Cardiac muscle cell (in vitro differentiated cells and primary cell): ENCODE measurements at regions not wholly inside any gene's neighbourhood (a gene's known extent, or its start where the extent isn't known, plus 50 kb on each side); places are given as distances from the start of the nearest gene placed in this dataset.

Experiments used
- DNase-seq, 2 donors: peaks; one replicate each; pipeline versions ENCODE4 v3.0.0 to v3.0.0-alpha.2; 2010 to 2017; ENCODE audit warnings: low read depth in 1 of 2, low spot score in 1 of 2
- H3K27ac ChIP-seq: fragments of 200-600 bp; sonication (generic); 2 replicates; pipeline ENCODE4 v1.5.1; 2016
- H3K27me3 ChIP-seq: fragments of 200-600 bp; sonication (generic); 2 replicates; pipeline ENCODE4 v1.6.0; 2016; ENCODE audit warnings: control low read depth
- H3K36me3 ChIP-seq: fragments of 200-600 bp; sonication (generic); 2 replicates; pipeline ENCODE4 v1.5.1; 2016; ENCODE audit warnings: control low read depth
- H3K4me1 ChIP-seq: fragments of 200-600 bp; sonication (generic); 2 replicates; pipeline ENCODE4 v1.8.1; 2017; ENCODE audit warnings: low read depth, mild to moderate bottlenecking, mixed run types
- H3K4me3 ChIP-seq: fragments of 200-600 bp; sonication (generic); 2 replicates; pipeline ENCODE4 v1.5.1; 2016; ENCODE audit warnings: mild to moderate bottlenecking
- H3K9me3 ChIP-seq: fragments of 200-600 bp; sonication (generic); 2 replicates; pipeline ENCODE4 v1.5.1; 2017; ENCODE audit warnings: low read depth, mild to moderate bottlenecking, control low read depth
- TF ChIP-seq, protein P1 (sequence below): IDR thresholded peaks from 2 replicates; pipeline ENCODE4 v1.5.1; 2012; ENCODE audit warnings: low read depth, mild to moderate bottlenecking, low read length

DNA sequence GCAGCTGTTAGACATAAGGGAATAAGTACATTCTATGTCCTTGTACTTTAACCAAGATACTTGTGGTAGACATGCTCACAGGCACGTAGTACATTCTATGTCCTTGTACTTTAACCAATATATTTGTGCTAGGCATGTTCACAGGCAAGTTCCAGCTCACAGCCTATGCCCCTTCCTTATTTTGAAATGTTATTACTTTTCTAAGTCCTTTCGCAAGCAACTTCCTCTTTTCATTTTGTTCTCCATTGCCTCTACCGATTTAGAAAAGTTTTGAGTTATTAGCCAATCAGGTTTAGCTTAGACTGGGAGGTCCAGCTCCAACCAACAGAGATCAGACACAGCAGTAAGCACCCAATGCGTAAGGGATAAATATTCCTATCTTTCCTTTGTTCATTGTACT lies 60.1 kb upstream of the NUDT7 start:
- no peaks in the 10 kb centered on the region for H3K27me3 ChIP-seq
- H3K9me3 ChIP-seq: no peaks in the 10 kb centered on the region
- no peak for DNase-seq
- TF ChIP-seq, protein P1, sequence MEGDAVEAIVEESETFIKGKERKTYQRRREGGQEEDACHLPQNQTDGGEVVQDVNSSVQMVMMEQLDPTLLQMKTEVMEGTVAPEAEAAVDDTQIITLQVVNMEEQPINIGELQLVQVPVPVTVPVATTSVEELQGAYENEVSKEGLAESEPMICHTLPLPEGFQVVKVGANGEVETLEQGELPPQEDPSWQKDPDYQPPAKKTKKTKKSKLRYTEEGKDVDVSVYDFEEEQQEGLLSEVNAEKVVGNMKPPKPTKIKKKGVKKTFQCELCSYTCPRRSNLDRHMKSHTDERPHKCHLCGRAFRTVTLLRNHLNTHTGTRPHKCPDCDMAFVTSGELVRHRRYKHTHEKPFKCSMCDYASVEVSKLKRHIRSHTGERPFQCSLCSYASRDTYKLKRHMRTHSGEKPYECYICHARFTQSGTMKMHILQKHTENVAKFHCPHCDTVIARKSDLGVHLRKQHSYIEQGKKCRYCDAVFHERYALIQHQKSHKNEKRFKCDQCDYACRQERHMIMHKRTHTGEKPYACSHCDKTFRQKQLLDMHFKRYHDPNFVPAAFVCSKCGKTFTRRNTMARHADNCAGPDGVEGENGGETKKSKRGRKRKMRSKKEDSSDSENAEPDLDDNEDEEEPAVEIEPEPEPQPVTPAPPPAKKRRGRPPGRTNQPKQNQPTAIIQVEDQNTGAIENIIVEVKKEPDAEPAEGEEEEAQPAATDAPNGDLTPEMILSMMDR: no peak
- H3K27ac ChIP-seq: no peak overlapping the region
- no peak overlapping the region for H3K4me3 ChIP-seq
- no peaks in the 10 kb centered on the region for H3K36me3 ChIP-seq
- no peaks in the 10 kb centered on the region for H3K4me1 ChIP-seq

DNA sequence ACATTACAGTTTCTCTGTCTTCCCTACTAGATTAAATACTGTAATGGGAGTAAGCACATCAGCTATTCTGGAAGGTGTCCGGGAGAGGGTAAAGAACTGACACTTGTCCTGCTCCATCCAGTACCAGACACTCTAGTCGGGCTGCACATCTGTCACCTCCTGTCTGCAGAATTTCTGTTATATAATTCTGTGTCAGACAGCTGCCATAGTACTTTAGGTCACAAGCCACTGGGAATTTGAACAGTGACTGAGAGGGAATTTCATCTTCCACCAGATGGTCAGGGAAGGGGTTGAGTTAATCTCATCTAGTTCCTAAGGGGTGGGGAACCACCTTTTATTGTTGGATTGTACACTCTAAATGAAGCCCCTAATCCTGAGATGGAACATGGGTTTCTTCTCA lies 58.6 kb upstream of the NUDT7 start:
- no peak overlapping the region for H3K27ac ChIP-seq
- no peaks in the 10 kb centered on the region for H3K36me3 ChIP-seq
- H3K4me1 ChIP-seq: no peaks in the 10 kb centered on the region
- TF ChIP-seq, protein P1: no peak
- H3K9me3 ChIP-seq: no peaks in the 10 kb centered on the region
- no peaks in the 10 kb centered on the region for H3K27me3 ChIP-seq
- no peak for DNase-seq
- H3K4me3 ChIP-seq: no peak overlapping the region

DNA sequence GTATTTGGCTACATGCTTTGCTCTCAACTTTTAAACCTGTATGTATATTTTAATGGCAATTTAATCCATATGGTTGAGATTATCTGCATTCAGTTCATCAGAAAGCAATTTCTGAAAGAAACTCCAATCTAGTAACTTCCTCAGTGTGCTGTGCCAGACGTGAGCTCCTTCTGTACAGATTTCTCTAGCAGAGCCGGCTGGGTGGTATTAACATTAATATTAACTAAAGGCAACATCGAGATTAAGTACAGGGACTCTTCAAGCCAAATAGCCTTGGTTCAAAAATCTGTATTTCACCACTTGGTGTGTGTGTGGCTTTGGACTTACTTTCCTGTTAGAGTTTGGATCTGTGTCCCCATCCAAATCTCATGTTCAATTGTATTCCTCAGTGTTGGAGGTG lies 55.5 kb upstream of the NUDT7 start:
- Histone ChIP-seq H3K36me3 (no peaks in the 10 kb centered on the region), H3K27me3 (no peaks in the 10 kb centered on the region), H3K4me1 (no peaks in the 10 kb centered on the region), H3K9me3 (no peaks in the 10 kb centered on the region), H3K4me3 (no peak overlapping the region), H3K27ac (no peak overlapping the region)
- no peak for DNase-seq
- TF ChIP-seq, protein P1: no peak

- no peaks in the 10 kb centered on the region for H3K27me3 ChIP-seq
- DNase-seq: no peak
- TF ChIP-seq, protein P1: no peak
Observed at GRCh38 chr16:77668201-77668600, 54.1 kb upstream of the NUDT7 start.

GRCh38 chr16:77669057-77669456 lies 53.3 kb upstream of the NUDT7 start:
- Histone ChIP-seq H3K27ac (no peak overlapping the region), H3K27me3 (no peaks in the 10 kb centered on the region), H3K36me3 (no peaks in the 10 kb centered on the region), H3K4me1 (no peaks in the 10 kb centered on the region), H3K4me3 (no peak overlapping the region), H3K9me3 (no peaks in the 10 kb centered on the region)
- DNase-seq: no peak
- TF ChIP-seq, protein P1: no peak

More at GRCh38 chr16:77668201-77668600, 54.1 kb upstream of the NUDT7 start:
- Histone ChIP-seq H3K9me3 (no peaks in the 10 kb centered on the region), H3K36me3 (no peaks in the 10 kb centered on the region), H3K27ac (no peak overlapping the region), H3K4me1 (no peaks in the 10 kb centered on the region), H3K4me3 (no peak overlapping the region)
